ENCODE measurements at regions not wholly inside any gene's neighbourhood (a gene's known extent, or its start where the extent isn't known, plus 50 kb on each side); places are given as distances from the start of the nearest gene placed in this dataset.

DNA sequence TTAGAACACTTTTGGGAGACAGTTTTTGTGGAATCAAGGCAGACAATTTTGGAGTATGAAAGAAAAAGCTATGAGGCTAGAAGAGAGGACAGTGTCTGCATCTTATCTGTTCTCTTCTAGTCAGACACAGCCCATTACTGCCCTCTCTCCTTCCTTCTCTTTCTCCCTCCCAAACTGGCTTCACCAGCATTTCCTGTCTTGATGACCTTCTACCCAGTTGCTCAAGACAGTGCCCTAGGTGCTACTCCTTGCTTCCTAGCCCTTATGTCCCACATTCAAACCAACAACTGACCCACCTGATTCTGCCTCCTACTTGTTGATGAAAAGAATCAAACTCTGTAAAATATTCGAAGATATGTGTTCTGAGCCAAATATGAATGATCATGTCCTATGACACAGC, 116.4 kb upstream of the RIPOR2 start:
- H3K4me3 ChIP-seq (ENCODE audit: low read length), result no peak overlapping the region
- H3K36me3 ChIP-seq (ENCODE audit: control insufficient read depth, insufficient read depth, low read length), result no peaks in the 10 kb centered on the region
- H3K27ac Mint-ChIP-seq, result peak overlapping the region; percentile 16 to 26
- H3K9me3 ChIP-seq (ENCODE audit: control insufficient read depth, insufficient read depth, low read length), result no peaks in the 10 kb centered on the region
- H3K36me3 Mint-ChIP-seq, result no peaks in the 10 kb centered on the region
- DNase-seq (no peak), ATAC-seq (no peak)
- WGBS (ENCODE audit: insufficient coverage), result 93% methylated on average over 1 of the region's 1 CpG
- H3K27me3 Mint-ChIP-seq (ENCODE audit: low read depth in 2 of 2), result no peaks in the 10 kb centered on the region
- peaks cover 48% of the 10 kb centered on the region for H3K4me1 ChIP-seq (ENCODE audit: control insufficient read depth, insufficient read depth, low read length)
- H3K27me3 ChIP-seq (ENCODE audit: control insufficient read depth, insufficient read depth, low read length), result no peaks in the 10 kb centered on the region
- no peak overlapping the region for H3K4me3 Mint-ChIP-seq
- H3K27ac ChIP-seq (ENCODE audit: low read length), result no peak overlapping the region
- TF ChIP-seq, protein P1, sequence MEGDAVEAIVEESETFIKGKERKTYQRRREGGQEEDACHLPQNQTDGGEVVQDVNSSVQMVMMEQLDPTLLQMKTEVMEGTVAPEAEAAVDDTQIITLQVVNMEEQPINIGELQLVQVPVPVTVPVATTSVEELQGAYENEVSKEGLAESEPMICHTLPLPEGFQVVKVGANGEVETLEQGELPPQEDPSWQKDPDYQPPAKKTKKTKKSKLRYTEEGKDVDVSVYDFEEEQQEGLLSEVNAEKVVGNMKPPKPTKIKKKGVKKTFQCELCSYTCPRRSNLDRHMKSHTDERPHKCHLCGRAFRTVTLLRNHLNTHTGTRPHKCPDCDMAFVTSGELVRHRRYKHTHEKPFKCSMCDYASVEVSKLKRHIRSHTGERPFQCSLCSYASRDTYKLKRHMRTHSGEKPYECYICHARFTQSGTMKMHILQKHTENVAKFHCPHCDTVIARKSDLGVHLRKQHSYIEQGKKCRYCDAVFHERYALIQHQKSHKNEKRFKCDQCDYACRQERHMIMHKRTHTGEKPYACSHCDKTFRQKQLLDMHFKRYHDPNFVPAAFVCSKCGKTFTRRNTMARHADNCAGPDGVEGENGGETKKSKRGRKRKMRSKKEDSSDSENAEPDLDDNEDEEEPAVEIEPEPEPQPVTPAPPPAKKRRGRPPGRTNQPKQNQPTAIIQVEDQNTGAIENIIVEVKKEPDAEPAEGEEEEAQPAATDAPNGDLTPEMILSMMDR (IDR thresholded peaks at IDR 0.05), result no peak
- H3K9me3 Mint-ChIP-seq, result peaks cover 0 to 2% of the 10 kb centered on the region in 2 donors
- peaks cover 53 to 61% of the 10 kb centered on the region in 2 donors for H3K4me1 Mint-ChIP-seq
- intact Hi-C loops (cut with micrococcal nuclease), result no loop called here

DNA sequence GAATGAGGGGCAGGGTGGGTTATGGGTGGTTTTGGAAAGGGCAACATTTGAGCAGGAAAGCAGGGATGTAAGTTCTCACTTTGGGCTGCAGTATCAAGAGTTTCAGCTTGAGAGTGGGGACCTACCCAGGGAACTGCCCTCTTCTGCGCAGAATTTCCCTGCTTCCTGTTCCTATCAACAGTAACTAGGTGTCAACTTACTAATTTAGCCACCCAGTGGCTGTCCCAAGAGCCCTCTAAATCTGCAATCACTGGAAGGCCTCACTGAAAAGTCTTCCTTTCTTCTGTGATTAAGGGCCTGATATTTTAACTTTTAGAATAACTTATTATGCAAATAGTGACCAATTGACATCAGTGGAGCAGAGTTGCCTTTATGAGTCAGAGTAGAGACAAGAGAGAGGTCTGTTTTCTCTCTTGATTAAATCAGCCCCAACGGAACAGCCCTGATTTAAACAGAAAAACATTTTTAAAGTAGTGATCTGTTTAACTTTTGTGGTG, 118.2 kb upstream of the RIPOR2 start:
- 4% methylated on average over 1 of the region's 2 CpGs for WGBS (ENCODE audit: insufficient coverage)
- peak; percentile 66 to 80 (median 73) for ATAC-seq
- Histone ChIP-seq H3K4me3 (ENCODE audit: low read length) (no peak overlapping the region), H3K4me1 (ENCODE audit: control insufficient read depth, insufficient read depth, low read length) (peaks cover 54% of the 10 kb centered on the region), H3K36me3 (ENCODE audit: control insufficient read depth, insufficient read depth, low read length) (no peaks in the 10 kb centered on the region), H3K27ac (ENCODE audit: low read length) (peak overlapping the region; percentile 36), H3K27me3 (ENCODE audit: control insufficient read depth, insufficient read depth, low read length) (no peaks in the 10 kb centered on the region), H3K9me3 (ENCODE audit: control insufficient read depth, insufficient read depth, low read length) (no peaks in the 10 kb centered on the region)
- Mint-ChIP-seq H3K4me1 (peaks cover 58 to 66% of the 10 kb centered on the region in 2 donors), H3K27ac (peak overlapping the region; percentile 41 to 72), H3K36me3 (no peaks in the 10 kb centered on the region), H3K9me3 (peaks cover 0 to 2% of the 10 kb centered on the region in 2 donors), H3K27me3 (ENCODE audit: low read depth in 2 of 2) (no peaks in the 10 kb centered on the region), H3K4me3 (peak overlapping the region; percentile 52)
- intact Hi-C loops (cut with micrococcal nuclease), result no loop called here
- peak; percentile 30 to 70 for DNase-seq
- TF ChIP-seq, protein P1 (IDR thresholded peaks at IDR 0.05), result no peak

DNA sequence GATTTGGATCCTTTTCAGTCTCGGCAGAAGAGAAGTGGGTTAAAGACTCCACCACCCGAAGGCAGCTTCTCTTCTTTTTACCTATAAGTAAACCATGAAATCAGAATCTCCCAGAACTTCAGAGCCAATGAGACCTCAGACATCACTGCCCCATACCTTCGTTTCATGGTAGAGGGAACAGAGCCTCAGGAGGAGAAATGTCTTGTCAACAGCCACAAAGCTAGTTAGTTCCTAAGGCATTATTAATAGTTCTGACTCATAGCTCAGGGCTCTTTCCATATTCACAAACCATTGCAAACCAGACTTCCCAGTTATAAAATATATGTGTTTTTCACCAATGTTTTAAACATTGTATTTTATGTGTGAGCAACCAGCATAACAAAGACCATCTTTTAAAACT, 118.7 kb upstream of the RIPOR2 start:
- Histone ChIP-seq H3K27ac (ENCODE audit: low read length) (peak overlapping the region; percentile 36), H3K27me3 (ENCODE audit: control insufficient read depth, insufficient read depth, low read length) (no peaks in the 10 kb centered on the region), H3K4me3 (ENCODE audit: low read length) (no peak overlapping the region), H3K4me1 (ENCODE audit: control insufficient read depth, insufficient read depth, low read length) (peaks cover 54% of the 10 kb centered on the region), H3K36me3 (ENCODE audit: control insufficient read depth, insufficient read depth, low read length) (no peaks in the 10 kb centered on the region), H3K9me3 (ENCODE audit: control insufficient read depth, insufficient read depth, low read length) (no peaks in the 10 kb centered on the region)
- 89% methylated on average over 3 of the region's 3 CpGs for WGBS (ENCODE audit: insufficient coverage)
- ATAC-seq (no peak), DNase-seq (no peak)
- no peaks in the 10 kb centered on the region for H3K27me3 Mint-ChIP-seq (ENCODE audit: low read depth in 2 of 2)
- no peaks in the 10 kb centered on the region for H3K36me3 Mint-ChIP-seq
- H3K9me3 Mint-ChIP-seq, result peaks cover 0 to 2% of the 10 kb centered on the region in 2 donors
- TF ChIP-seq, protein P1 (IDR thresholded peaks at IDR 0.05), result no peak
- intact Hi-C loops (cut with micrococcal nuclease), result no loop called here
- no peak overlapping the region for H3K4me3 Mint-ChIP-seq
- peaks cover 58 to 65% of the 10 kb centered on the region in 2 donors for H3K4me1 Mint-ChIP-seq
- H3K27ac Mint-ChIP-seq, result peak overlapping the region; percentile 41 to 72

DNA sequence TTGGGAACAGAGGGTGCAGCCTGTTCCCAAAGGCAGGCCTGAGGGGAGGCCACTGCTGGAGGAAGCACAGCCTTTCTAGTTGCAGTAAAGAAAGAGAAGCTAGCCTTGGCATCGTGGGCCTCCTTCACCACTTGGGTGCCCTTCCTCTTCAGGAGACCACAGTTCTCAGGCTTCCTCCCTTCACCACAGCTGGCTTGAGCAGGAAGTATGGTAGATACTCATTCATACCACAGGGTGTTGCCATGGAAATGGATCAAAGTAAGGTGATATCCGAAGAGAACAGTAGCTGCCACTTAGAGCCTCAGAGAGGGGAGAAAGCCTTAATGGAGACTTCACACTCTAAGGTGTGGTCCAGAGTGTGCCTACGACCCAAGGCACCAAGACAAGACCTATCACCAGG, 120.4 kb upstream of the RIPOR2 start:
- TF ChIP-seq, protein P1 (IDR thresholded peaks at IDR 0.05), result no peak
- H3K36me3 ChIP-seq (ENCODE audit: control insufficient read depth, insufficient read depth, low read length), result no peaks in the 10 kb centered on the region
- peak overlapping the region; percentile 68 for H3K4me3 Mint-ChIP-seq
- peak overlapping the region; percentile 76 for H3K27ac ChIP-seq (ENCODE audit: low read length)
- H3K27me3 ChIP-seq (ENCODE audit: control insufficient read depth, insufficient read depth, low read length), result no peaks in the 10 kb centered on the region
- intact Hi-C loops (cut with micrococcal nuclease), result no loop called here
- peak overlapping the region; percentile 81 to 85 for H3K27ac Mint-ChIP-seq
- H3K4me1 ChIP-seq (ENCODE audit: control insufficient read depth, insufficient read depth, low read length), result peaks cover 46% of the 10 kb centered on the region
- H3K4me3 ChIP-seq (ENCODE audit: low read length), result no peak overlapping the region
- DNase-seq (peak; percentile 26 to 90), ATAC-seq (peak; percentile 64 to 82 (median 79))
- H3K4me1 Mint-ChIP-seq, result peaks cover 46 to 49% of the 10 kb centered on the region in 2 donors
- peaks cover 0 to 2% of the 10 kb centered on the region in 2 donors for H3K9me3 Mint-ChIP-seq
- 0% methylated on average over 2 of the region's 3 CpGs for WGBS (ENCODE audit: insufficient coverage)
- H3K27me3 Mint-ChIP-seq (ENCODE audit: low read depth in 2 of 2), result no peaks in the 10 kb centered on the region
- no peaks in the 10 kb centered on the region for H3K9me3 ChIP-seq (ENCODE audit: control insufficient read depth, insufficient read depth, low read length)
- no peaks in the 10 kb centered on the region for H3K36me3 Mint-ChIP-seq

Measured in natural killer cell (primary cell).